ENCODE measurements at regions not wholly inside any gene's neighbourhood (a gene's known extent, or its start where the extent isn't known, plus 50 kb on each side); places are given as distances from the start of the nearest gene placed in this dataset.

- no peak for ATAC-seq
Measured at GRCh38 chr4:180789929-180790328, 1453.3 kb upstream of the TENM3 start.

GRCh38 chr4:180790471-180790870 lies 1452.7 kb upstream of the TENM3 start:
- no peak for ATAC-seq

GRCh38 chr4:180792541-180792940 lies 1450.7 kb upstream of the TENM3 start:
- ATAC-seq, result no peak

- no peak for ATAC-seq
Measured at GRCh38 chr4:180794333-180794732, 1448.9 kb upstream of the TENM3 start.

GRCh38 chr4:180798036-180798577 lies 1445.1 kb upstream of the TENM3 start:
- ATAC-seq, result no peak

- no peak for ATAC-seq
Measured at GRCh38 chr4:180799798-180800197, 1443.4 kb upstream of the TENM3 start.

GRCh38 chr4:180805101-180805500 lies 1438.1 kb upstream of the TENM3 start:
- no peak for ATAC-seq

GRCh38 chr4:180808862-180809261 lies 1434.3 kb upstream of the TENM3 start:
- no peak for ATAC-seq

- ATAC-seq, result no peak
Measured at GRCh38 chr4:180809439-180809838, 1433.8 kb upstream of the TENM3 start.

- ATAC-seq, result no peak
Measured at GRCh38 chr4:180810581-180810980, 1432.6 kb upstream of the TENM3 start.

- ATAC-seq, result no peak
Measured at GRCh38 chr4:180811556-180811955, 1431.6 kb upstream of the TENM3 start.

GRCh38 chr4:180812783-180813182 lies 1430.4 kb upstream of the TENM3 start:
- no peak for ATAC-seq

GRCh38 chr4:180814875-180815417 lies 1428.3 kb upstream of the TENM3 start:
- no peak for ATAC-seq

GRCh38 chr4:180817529-180817928 lies 1425.7 kb upstream of the TENM3 start:
- no peak for ATAC-seq

GRCh38 chr4:180823108-180823507 lies 1420.1 kb upstream of the TENM3 start:
- ATAC-seq, result no peak

GRCh38 chr4:180827232-180828009 lies 1415.8 kb upstream of the TENM3 start:
- ATAC-seq, result no peak

- no peak for ATAC-seq
Measured at GRCh38 chr4:180828455-180829018, 1414.7 kb upstream of the TENM3 start.

GRCh38 chr4:180832073-180832472 lies 1411.1 kb upstream of the TENM3 start:
- no peak for ATAC-seq

- no peak for ATAC-seq
Measured at GRCh38 chr4:180840142-180840541, 1403.1 kb upstream of the TENM3 start.

- no peak for ATAC-seq
Measured at GRCh38 chr4:180850318-180850940, 1392.8 kb upstream of the TENM3 start.

GRCh38 chr4:180852738-180853137 lies 1390.5 kb upstream of the TENM3 start:
- ATAC-seq, result no peak

GRCh38 chr4:180855184-180855583 lies 1388.0 kb upstream of the TENM3 start:
- ATAC-seq, result no peak

- ATAC-seq, result no peak
Measured at GRCh38 chr4:180860089-180860720, 1383.0 kb upstream of the TENM3 start.

All from activated CD4-positive, CD25-positive, alpha-beta regulatory T cell treated with anti-CD3 and anti-CD28 coated beads, Interleukin-2, amount 50 U/mL, for 24 hours (primary cell).